Right lobe of liver (tissue), 6 donors: ENCODE measurements at regions not wholly inside any gene's neighbourhood (a gene's known extent, or its start where the extent isn't known, plus 50 kb on each side); places are given as distances from the start of the nearest gene placed in this dataset.

Experiments used
- ATAC-seq, 4 donors: fragments of 200-7000 bp; cut with Tn5 transposase; one replicate each; pipeline ENCODE4 v1.9.1; 2020; ENCODE audit warnings: mild to moderate bottlenecking in 4 of 4, moderate library complexity in 4 of 4
- DNase-seq, 3 donors: peaks; one replicate each; pipeline ENCODE4 v3.0.0-alpha.2; 2020
- H3K27ac ChIP-seq, 3 donors: fragments of 200-600 bp; one replicate each; pipeline ENCODE4 v1.8.0; 2022
- H3K27me3 ChIP-seq, 2 donors: fragments of 200-600 bp; one replicate each; pipeline ENCODE4 v1.8.0; 2022
- H3K36me3 ChIP-seq, 4 donors: fragments of 200-600 bp; sonication (generic) in 1 of 4; one replicate each; pipeline versions ENCODE4 v1.5.1 to v1.8.0; 2017 to 2022; ENCODE audit warnings: control low read depth in 1 of 4
- H3K4me1 ChIP-seq, 4 donors: fragments of 200-600 bp; sonication (generic) in 1 of 4; one replicate each; pipeline versions ENCODE4 v1.5.1 to v1.8.0; 2017 to 2022; ENCODE audit warnings: control low read depth in 1 of 4
- H3K4me3 ChIP-seq, 3 donors: fragments of 200-600 bp; one replicate each; pipeline ENCODE4 v1.8.0; 2022
- H3K9me3 ChIP-seq, 4 donors: fragments of 200-600 bp; sonication (generic) in 1 of 4; one replicate each; pipeline versions ENCODE4 v1.5.1 to v1.8.0; 2017 to 2022; ENCODE audit warnings: control low read depth in 1 of 4
- POLR2A ChIP-seq: fragments of 450-650 bp; IDR thresholded peaks from one replicate; pipeline ENCODE4 v1.6.1; 2017; ENCODE audit warnings: antibody characterized with exemption, mild to moderate bottlenecking
- WGBS: methylation state at CpG from one replicate; pipeline ENCODE4 v1.1.6; 2018; ENCODE audit warnings: low coverage, low lambda C conversion rate; ENCODE audit not compliant: insufficient coverage; ENCODE audit errors: missing lambda C conversion rate; 5-methylcytosine and 5-hydroxymethylcytosine counted together
- intact Hi-C, 2 donors: fragments of 100-400 bp; cut with DNase I; formaldehyde crosslinking; loops; one replicate each; pipeline versions ENCODE4 v1.11.2 to v1.14.1; 2022
- TF ChIP-seq, protein P1 (sequence below), 4 donors: fragments of 200-600 bp in 3 of 4; fragments of 450-650 bp in 1 of 4; IDR thresholded peaks; one replicate each; pipeline versions ENCODE4 v1.5.1 to v1.8.0; 2016 to 2022; ENCODE audit warnings: antibody characterized with exemption in 4 of 4, mild to moderate bottlenecking in 2 of 4
- donor health status: DM: no; HTN: yes; CAD: no.
- donor health status: DM: no; HTN: no; CAD: no.
- donor health status: DM: no; HTN: no; CAD: no.
- donor health status: DM: no; HTN: yes; CAD: no.
- donor health status: DM: no; HTN: yes; CAD: no.

DNA sequence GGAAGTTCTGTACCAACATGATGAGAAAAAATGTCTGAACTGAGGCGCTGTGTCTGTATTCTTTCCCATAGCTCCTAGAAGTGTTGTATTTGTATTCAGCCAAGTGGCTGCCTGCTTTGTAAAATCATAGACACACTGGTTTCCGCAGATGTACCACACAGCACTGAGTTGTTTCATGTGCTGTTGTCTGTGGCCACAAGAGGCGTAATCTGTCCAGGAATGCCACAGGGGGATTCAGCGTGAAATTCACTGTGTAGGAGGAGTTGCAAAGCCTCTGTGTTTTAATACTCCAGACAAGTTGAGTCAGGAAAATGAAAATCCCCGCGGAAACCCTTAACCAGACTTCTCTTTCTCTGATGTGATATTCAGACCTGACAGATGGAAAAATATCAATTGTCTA lies 462.2 kb downstream of the NSUN3 start:
- Histone ChIP-seq H3K36me3 (no peaks in the 10 kb centered on the region), H3K9me3 (no peaks in the 10 kb centered on the region), H3K27ac (peak overlapping the region; percentile 5 to 81 (median 75)), H3K27me3 (no peaks in the 10 kb centered on the region), H3K4me1 (peaks cover 0 to 20% (median 2%) of the 10 kb centered on the region in 4 donors), H3K4me3 (peak overlapping the region in 1 of 3 donors; percentile 18)
- DNase-seq (peak in 1 of 3 donors; percentile 63), ATAC-seq (peak; percentile 89 to 95 (median 92))
- intact Hi-C loops: no loop called here
- WGBS: 40% methylated on average over 5 of the region's 6 CpGs
- no peak for TF ChIP-seq POLR2A
- TF ChIP-seq, protein P1, sequence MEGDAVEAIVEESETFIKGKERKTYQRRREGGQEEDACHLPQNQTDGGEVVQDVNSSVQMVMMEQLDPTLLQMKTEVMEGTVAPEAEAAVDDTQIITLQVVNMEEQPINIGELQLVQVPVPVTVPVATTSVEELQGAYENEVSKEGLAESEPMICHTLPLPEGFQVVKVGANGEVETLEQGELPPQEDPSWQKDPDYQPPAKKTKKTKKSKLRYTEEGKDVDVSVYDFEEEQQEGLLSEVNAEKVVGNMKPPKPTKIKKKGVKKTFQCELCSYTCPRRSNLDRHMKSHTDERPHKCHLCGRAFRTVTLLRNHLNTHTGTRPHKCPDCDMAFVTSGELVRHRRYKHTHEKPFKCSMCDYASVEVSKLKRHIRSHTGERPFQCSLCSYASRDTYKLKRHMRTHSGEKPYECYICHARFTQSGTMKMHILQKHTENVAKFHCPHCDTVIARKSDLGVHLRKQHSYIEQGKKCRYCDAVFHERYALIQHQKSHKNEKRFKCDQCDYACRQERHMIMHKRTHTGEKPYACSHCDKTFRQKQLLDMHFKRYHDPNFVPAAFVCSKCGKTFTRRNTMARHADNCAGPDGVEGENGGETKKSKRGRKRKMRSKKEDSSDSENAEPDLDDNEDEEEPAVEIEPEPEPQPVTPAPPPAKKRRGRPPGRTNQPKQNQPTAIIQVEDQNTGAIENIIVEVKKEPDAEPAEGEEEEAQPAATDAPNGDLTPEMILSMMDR (IDR thresholded peaks at IDR 0.05): peak; percentile 55 to 66 (median 61)

DNA sequence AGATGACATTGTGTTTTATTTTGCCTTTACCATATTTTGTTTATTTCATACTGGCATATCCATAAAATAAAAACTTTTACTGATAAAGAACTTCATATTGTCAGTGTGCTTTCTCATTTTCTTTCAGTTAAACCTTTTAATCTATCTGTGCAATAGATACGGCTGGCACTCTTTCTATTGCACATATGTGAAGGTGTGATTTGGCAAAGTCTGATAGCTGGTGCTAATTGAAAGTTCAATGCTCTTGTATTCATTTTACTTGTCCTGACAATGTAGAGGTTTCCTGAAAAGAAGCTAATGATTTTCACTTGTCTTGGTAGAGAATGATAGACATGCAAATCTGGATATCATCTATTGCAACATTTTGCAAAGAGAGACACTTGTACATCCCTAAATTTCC lies 467.0 kb downstream of the NSUN3 start:
- H3K4me1 ChIP-seq: peaks cover 0 to 9% (median 2%) of the 10 kb centered on the region in 4 donors
- intact Hi-C loops: no loop called here
- no peak overlapping the region for H3K27ac ChIP-seq
- no peaks in the 10 kb centered on the region for H3K27me3 ChIP-seq
- H3K9me3 ChIP-seq: no peaks in the 10 kb centered on the region
- no peaks in the 10 kb centered on the region for H3K36me3 ChIP-seq
- H3K4me3 ChIP-seq: no peak overlapping the region
- no peak for ATAC-seq
- WGBS: 100% methylated on average over 1 of the region's 1 CpG
- DNase-seq: no peak
- TF ChIP-seq, protein P1 (IDR thresholded peaks at IDR 0.05): no peak
- no peak for TF ChIP-seq POLR2A

DNA sequence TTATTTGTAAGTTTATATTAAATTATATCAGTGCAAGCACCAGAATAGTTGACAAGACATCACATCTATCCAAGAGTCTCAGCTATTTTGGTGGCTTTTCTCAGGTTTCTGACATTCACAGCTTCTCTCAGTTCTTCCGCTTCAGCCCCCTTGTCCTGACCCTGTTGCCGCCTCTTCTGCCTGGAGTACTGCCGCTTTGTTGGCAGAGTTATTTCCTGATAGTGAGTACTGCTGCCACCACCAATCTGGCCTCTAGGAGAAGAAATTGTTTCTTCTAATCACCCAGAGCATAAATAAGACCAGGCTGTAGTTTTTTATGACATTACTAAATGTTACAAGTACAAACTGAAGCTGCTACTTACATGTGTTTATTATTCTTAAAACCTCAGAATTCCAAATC lies 470.1 kb downstream of the NSUN3 start:
- no peaks in the 10 kb centered on the region for H3K4me1 ChIP-seq
- WGBS: 92% methylated on average over 3 of the region's 3 CpGs
- H3K27ac ChIP-seq: no peak overlapping the region
- DNase-seq (no peak), ATAC-seq (no peak)
- TF ChIP-seq, protein P1 (IDR thresholded peaks at IDR 0.05): no peak
- TF ChIP-seq POLR2A: no peak
- no peaks in the 10 kb centered on the region for H3K36me3 ChIP-seq
- no peaks in the 10 kb centered on the region for H3K27me3 ChIP-seq
- H3K9me3 ChIP-seq: no peaks in the 10 kb centered on the region
- H3K4me3 ChIP-seq: no peak overlapping the region
- intact Hi-C loops: no loop called here

DNA sequence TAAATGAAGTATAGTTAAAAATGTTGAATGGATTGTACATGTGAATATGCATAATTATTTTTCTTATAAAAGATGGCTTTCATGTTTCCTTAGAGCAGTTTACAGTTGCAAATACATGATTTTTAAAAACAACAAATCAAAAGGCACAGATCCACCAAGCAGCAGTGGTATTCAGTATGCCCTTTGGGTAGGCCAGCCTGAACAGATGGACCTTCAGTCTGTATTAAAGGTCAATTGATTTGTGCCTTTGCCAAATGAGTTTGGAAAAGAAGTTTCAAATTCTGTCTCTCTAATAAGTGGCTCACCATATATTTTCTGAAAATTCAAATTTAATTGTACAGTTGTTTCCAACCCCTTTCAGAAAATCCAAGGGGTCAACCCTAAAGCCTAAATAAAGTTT lies 477.1 kb downstream of the NSUN3 start:
- no peak for DNase-seq

More for the DNA sequence above, 477.1 kb downstream of the NSUN3 start:
- H3K9me3 ChIP-seq: no peaks in the 10 kb centered on the region
- no peak overlapping the region for H3K27ac ChIP-seq
- no peaks in the 10 kb centered on the region for H3K4me1 ChIP-seq
- intact Hi-C loops: no loop called here
- no peaks in the 10 kb centered on the region for H3K36me3 ChIP-seq
- ATAC-seq: peak; percentile 72 to 87 (median 83)
- TF ChIP-seq, protein P1 (IDR thresholded peaks at IDR 0.05): no peak
- TF ChIP-seq POLR2A: no peak
- no peak overlapping the region for H3K4me3 ChIP-seq
- no peaks in the 10 kb centered on the region for H3K27me3 ChIP-seq
